DMS153 treated with DMSO at 0.1 percent for 48 hours (cell line): ENCODE measurements at regions not wholly inside any gene's neighbourhood (a gene's known extent, or its start where the extent isn't known, plus 50 kb on each side); places are given as distances from the start of the nearest gene placed in this dataset.
"Not testable (repeated sequence)": the region's sequence is repeated elsewhere in the genome, so short reads cannot be mapped to it uniquely, and the experiment has no call there.

ENCODE experiments used
- DNase-seq: peaks from one replicate; lab custom pipeline; 2025; ENCODE audit not compliant: unreplicated experiment; lab: John Stamatoyannopoulos, UW

DNA sequence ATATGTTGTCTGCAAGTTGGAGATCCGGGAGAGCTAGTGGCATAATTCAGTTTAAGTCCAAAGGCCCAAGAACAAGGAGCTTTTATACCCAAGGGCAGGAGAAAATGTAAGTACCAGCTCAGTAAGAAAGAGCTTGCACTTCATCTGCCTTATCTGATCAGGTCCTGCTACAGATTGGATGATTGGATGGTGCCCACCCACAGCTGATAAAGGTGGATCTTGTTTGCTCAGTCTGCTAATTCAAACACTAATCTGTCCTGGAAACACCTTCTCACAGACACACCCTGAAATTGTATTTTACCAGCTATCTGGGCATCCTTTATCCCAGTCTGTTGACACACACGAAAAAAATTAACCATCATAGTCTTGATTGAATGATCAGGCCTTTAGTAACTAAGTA lies 230.7 kb upstream of the SLC16A7 start:
- no peak for DNase-seq

DNA sequence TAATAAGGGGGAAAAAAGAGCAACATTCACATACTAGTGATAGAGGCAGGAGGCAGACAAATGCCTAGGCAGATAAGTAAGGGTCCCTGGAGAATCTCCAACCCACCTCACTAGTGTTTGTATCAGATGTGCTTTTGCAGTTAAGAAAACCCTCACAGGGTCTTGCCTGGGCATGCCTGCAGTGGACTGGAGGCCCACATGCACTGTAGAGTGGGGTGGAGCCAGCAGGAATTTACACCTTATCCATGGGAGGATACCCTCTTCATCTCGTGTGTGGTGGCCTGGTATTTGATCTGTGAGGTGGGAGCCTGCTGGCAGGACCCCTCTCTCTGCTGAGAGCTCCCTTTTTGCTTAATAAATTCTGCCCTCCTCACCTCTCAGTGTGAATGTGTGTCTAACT lies 238.0 kb upstream of the SLC16A7 start:
- DNase-seq = no peak

DNA sequence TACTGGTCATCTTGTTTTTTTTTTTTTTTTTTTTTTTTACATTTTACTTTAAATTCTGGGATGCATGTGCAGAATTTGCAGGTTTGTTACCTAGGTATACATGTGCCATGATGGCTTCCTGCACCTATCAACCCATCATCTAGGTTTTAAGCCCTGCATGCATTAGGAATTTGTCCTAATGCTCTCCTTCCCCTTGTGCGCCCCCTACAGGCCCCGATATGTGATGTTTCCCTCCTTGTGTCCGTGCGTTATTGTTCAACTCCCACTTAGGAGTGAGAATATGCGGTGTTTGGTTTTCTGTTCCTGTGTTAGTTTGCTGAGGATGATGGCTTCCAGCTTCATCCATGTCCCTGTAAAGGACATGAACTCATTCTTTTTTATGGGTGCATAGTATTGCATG lies 249.6 kb upstream of the SLC16A7 start:
- not testable (repeated sequence) for DNase-seq

DNA sequence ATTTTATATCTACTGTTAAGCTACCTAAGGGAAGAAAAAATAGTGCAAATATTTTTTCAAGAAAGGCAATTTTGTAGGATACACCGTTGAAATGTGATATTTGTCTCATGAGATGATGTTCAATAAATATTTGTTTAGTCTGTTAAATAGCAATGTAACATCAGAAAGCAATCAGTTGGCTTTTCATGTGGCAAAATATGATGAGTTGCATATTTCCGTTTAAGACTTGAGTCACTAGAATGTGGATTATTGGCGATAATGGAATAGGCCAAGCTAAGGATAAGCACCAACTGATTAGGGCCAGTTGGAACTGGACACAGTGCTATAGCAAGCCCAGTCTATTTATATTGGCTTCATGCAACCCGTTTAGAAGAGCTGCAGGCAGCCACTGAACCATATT lies 250.4 kb upstream of the SLC16A7 start:
- no peak for DNase-seq

- no peak for DNase-seq
Measured at GRCh38 chr12:59344224-59344623, 251.6 kb upstream of the SLC16A7 start.

- DNase-seq = no peak
Measured at GRCh38 chr12:59329462-59329861, 266.4 kb upstream of the SLC16A7 start.

GRCh38 chr12:59328395-59329075 lies 267.3 kb upstream of the SLC16A7 start:
- DNase-seq = not testable (repeated sequence)

- not testable (repeated sequence) for DNase-seq
Measured at GRCh38 chr12:59326457-59326856, 269.4 kb upstream of the SLC16A7 start.

DNA sequence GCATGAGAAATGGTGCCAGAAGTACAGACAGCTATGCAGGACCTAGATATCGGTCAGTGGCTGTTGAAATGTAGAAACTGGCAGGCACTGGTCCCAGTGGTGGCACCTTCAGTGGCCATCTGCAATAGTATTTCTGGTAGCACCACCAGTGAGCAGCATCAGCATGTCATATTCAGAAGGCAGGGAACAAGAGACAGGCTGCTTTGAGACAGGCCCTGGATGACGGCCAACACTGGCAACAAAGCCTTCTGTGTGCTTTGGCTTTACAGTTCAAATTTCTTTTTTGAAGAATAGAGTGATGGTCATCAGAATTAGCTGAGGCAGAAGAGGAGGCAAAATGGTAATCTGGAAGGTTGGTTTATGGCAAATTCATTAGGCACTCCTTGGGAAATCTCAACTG lies 273.4 kb upstream of the SLC16A7 start:
- DNase-seq = peak; percentile 15

DNA sequence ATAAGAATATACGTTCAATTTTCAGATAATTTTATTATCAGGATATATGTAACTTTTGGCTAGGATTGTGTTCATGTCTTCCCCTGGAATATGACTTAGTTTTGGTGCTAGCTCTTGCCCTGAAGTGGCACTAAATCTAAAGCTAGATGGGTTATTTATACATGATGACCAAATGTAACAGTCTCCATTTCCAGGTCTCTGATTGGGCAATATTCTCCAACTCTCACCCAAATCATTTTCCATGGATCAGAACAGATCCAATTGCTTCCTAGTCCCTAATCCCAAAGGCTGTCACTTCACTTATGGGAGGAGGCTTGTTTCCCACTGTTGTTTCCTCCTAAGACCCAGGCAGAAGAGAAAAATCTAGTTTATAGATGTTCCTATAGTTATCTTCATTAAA lies 274.6 kb upstream of the SLC16A7 start:
- no peak for DNase-seq

DNA sequence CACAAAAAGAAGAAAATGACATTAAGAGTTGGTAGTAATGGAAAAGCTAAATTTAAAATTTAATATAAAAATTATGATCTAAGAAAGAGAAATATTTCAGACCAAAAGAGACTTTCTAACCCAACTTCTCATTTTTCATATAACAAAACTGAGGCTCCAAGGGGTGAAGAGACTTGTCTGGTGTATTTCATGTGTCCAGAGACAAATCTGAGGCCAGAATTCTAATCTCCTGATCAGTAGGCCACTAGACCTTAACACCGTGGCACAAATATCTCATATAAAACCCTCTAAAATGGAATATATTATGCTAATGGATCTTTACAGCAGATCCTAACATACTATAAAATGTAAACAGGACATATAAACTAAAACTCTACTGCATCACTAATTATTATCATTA lies 275.7 kb upstream of the SLC16A7 start:
- DNase-seq = no peak

DNA sequence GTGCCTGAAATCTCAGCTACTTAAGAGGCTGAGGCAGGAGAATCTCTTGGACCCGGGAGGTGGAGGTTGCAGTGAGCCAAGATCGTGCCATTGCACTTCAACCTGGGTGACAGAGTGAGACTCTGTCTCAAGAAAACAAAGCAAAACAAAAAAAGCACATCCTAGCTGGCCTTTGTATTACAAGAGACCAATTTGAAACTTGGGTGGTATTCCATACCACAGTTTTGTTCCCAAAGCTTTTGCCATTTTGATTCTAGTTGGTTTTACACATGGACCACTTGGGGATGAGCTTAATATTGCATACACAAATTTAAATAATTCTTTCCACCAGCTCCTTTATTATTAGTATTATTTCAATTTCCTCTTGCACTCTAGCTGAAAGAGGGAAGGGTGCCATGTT lies 276.9 kb upstream of the SLC16A7 start:
- no peak for DNase-seq

DNA sequence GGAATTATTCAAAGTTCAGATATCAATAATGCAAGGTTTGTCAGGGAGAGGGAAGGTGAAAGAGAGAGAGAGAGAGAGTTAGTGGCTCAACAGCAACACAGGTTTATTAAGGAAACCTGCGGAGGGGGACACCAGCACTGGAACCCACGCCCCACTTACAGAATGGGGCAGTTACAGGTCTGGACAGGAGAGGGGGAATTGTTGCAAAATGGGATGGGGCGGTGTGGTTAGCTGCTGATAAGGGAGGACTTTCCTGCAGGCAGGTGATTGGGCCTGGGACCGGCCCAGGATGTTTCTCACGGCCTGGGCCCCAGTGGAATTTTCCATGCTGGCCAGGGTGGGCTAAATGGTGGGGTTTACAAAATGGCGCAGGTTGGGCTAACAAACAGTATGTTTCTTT lies 278.2 kb upstream of the SLC16A7 start:
- no peak for DNase-seq

- no peak for DNase-seq
Measured at GRCh38 chr12:59316938-59317337, 278.9 kb upstream of the SLC16A7 start.

DNA sequence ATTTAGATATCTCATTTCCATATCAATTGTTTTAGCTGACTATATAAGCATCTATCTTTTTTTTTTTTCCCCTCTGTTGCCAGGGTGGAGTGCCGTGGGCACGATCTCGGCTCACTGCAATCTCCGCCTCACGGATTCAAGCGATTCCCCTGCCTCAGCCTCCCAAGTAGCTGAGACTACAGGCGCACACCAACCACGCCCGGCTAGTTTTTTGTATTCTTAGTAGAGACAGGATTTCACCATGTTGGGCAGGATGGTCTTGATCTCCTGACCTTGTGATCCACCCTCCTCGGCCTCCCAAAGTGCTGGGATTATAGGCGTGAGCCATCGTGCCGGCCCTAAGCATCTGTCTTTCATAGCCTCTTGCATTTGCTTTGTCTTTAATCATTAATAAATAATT lies 279.5 kb upstream of the SLC16A7 start:
- not testable (repeated sequence) for DNase-seq

DNA sequence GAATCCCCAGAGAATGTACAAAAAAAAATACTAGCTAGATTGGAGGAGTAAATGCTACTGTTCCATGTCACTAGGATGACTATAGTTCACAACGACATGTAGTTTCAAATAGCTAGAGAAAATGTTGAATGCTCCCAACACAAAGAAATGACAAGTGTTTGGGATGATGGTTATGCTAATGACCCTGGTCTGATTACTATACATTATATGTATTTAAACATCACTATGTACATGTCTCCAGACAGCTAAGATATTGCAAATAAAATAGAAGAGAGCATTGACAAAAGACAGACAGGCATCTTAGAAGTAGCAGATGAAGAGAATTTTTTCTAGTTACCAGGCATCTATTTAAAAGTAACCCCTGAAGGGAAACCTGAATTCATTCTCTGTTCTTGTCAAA lies 281.6 kb upstream of the SLC16A7 start:
- DNase-seq = no peak

GRCh38 chr12:59304077-59304721 lies 291.6 kb upstream of the SLC16A7 start:
- DNase-seq = no peak

GRCh38 chr12:59298296-59298695 lies 297.5 kb upstream of the SLC16A7 start:
- DNase-seq = no peak

GRCh38 chr12:59294221-59294620 lies 301.6 kb upstream of the SLC16A7 start:
- no peak for DNase-seq

DNA sequence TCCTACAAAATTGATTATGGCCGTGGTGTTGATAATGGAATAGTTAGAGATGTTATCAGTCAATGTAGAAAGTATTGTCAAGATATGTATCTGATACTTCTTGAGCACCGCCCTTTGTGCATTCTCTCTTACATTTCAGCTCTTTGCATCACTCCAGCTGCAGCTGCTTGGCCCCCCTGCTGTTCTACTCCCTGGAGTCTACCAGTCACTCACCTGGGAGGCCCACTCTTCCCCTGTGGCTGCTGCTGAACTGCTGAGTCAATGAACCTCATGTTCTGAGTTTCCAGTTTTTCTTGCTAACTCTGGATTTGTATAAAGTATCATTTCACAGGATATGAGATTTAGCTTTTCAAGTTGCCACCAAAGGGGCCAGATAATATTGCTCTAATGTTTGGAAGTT lies 312.8 kb upstream of the SLC16A7 start:
- DNase-seq = no peak

- not testable (repeated sequence) for DNase-seq
Measured at GRCh38 chr12:59273561-59273960, 322.3 kb upstream of the SLC16A7 start.

DNA sequence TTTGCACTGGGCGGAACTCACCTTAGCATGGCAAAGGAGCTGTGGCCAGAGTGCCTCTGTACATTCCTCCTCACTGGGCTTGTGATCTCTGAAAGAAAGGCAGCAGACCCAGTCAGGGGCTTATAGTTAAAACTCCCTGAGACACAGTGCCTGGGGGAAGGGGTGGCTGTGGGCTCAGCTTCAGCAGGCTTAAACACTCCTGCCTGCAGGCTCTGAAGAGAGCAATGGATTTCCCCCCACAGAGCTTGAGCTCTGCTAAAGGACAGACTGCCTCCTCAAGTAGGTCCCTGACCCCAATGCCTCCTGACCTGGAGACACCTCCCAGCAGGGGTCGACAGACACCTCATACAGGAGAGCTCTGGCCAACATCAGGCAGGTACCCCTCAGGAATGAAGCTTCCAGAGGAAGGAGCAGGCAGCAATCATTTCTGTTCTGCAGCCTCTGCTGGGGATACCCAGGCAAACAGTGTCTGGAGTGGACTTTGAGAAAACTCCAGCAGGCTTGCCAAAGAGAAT lies 327.5 kb upstream of the SLC16A7 start:
- no peak for DNase-seq

GRCh38 chr12:59260202-59260601 lies 335.6 kb upstream of the SLC16A7 start:
- no peak for DNase-seq
